Peyer's patch (tissue), 4 donors: ENCODE measurements at regions not wholly inside any gene's neighbourhood (a gene's known extent, or its start where the extent isn't known, plus 50 kb on each side); places are given as distances from the start of the nearest gene placed in this dataset.

Source experiments
- DNase-seq, 3 donors: peaks; one replicate each; pipeline ENCODE4 v3.0.0-alpha.2; 2017 to 2019
- H3K27ac ChIP-seq, 4 donors: fragments of 200-600 bp; sonication (generic); one replicate each; pipeline ENCODE4 v1.5.1; 2016 to 2019
- H3K27me3 ChIP-seq, 2 donors: fragments of 200-600 bp; sonication (generic); one replicate each; pipeline ENCODE4 v1.5.1; 2019
- H3K36me3 ChIP-seq, 3 donors: fragments of 200-600 bp; sonication (generic); one replicate each; pipeline ENCODE4 v1.5.1; 2016 to 2019
- H3K4me1 ChIP-seq, 4 donors: fragments of 200-600 bp; sonication (generic); one replicate each; pipeline ENCODE4 v1.5.1; 2016 to 2019
- H3K4me3 ChIP-seq, 4 donors: fragments of 200-600 bp; sonication (generic); 1 replicate in 3 of 4; 2 replicates in 1 of 4; pipeline ENCODE4 v1.5.1; 2016 to 2019; ENCODE audit warnings: mild to moderate bottlenecking in 1 of 4
- H3K9me3 ChIP-seq, 4 donors: fragments of 200-600 bp; sonication (generic); one replicate each; pipeline ENCODE4 v1.5.1; 2016 to 2019; ENCODE audit warnings: mild to moderate bottlenecking in 1 of 4
- POLR2A ChIP-seq, 2 donors: fragments of 450-650 bp; IDR thresholded peaks; one replicate each; pipeline ENCODE4 v1.5.1; 2017; ENCODE audit warnings: antibody characterized with exemption in 2 of 2, mild to moderate bottlenecking in 2 of 2, moderate library complexity in 2 of 2
- TF ChIP-seq, protein P1 (sequence below), 6 experiments: fragments of 450-650 bp in 4 of 6; fragments of 200-600 bp in 2 of 6; sonication (generic) in 1 of 6; IDR thresholded peaks; one replicate each; pipeline ENCODE4 v1.5.1; 2017 to 2019; ENCODE audit warnings: antibody characterized with exemption in 6 of 6, mild to moderate bottlenecking in 3 of 6, moderate library complexity in 1 of 6

DNA sequence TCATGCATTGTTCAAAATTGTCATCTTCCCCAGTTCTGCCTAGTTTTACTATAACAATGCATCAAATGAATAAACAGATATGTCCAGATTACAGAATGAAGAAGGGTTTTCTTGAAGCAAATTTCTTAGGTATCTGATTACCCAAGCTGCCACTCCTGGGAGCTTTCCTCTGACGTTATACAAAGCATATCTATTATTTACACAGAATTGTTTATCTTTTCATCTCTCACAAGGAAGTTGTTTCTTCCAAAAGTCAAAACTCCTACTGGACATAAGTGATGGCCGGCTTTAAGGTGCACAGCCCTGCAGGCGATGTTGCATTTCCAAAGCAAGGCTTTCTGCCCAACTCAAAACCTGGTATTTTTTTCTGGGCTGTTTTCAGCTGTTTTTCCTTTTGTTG lies 73.4 kb upstream of the ANKH start:
- H3K4me3 ChIP-seq = no peak overlapping the region
- no peaks in the 10 kb centered on the region for H3K4me1 ChIP-seq
- no peaks in the 10 kb centered on the region for H3K9me3 ChIP-seq
- no peak for DNase-seq
- TF ChIP-seq, protein P1, sequence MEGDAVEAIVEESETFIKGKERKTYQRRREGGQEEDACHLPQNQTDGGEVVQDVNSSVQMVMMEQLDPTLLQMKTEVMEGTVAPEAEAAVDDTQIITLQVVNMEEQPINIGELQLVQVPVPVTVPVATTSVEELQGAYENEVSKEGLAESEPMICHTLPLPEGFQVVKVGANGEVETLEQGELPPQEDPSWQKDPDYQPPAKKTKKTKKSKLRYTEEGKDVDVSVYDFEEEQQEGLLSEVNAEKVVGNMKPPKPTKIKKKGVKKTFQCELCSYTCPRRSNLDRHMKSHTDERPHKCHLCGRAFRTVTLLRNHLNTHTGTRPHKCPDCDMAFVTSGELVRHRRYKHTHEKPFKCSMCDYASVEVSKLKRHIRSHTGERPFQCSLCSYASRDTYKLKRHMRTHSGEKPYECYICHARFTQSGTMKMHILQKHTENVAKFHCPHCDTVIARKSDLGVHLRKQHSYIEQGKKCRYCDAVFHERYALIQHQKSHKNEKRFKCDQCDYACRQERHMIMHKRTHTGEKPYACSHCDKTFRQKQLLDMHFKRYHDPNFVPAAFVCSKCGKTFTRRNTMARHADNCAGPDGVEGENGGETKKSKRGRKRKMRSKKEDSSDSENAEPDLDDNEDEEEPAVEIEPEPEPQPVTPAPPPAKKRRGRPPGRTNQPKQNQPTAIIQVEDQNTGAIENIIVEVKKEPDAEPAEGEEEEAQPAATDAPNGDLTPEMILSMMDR (IDR thresholded peaks at IDR 0.05) = no peak
- no peak for TF ChIP-seq POLR2A (IDR thresholded peaks at IDR 0.05)
- H3K27me3 ChIP-seq = no peaks in the 10 kb centered on the region
- no peaks in the 10 kb centered on the region for H3K36me3 ChIP-seq
- no peak overlapping the region for H3K27ac ChIP-seq

DNA sequence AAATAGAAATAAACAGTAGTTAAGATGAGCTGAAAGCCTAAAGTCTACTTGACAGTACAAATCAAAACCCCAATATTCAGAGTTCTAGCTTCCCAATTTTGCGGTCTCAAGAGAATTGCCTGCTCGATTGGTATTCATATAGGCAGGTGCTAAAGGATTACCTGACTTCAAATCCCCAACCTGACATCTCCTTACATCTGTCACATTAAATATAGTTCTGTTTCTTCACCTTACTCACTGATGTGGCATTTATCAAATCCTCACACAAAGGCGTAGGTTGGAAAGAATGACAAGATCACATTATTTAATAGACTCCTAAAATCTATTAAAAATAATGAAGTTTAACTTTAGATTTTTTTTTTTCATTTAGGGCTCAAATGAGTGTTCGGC lies 72.8 kb upstream of the ANKH start:
- H3K27ac ChIP-seq = no peak overlapping the region
- H3K4me1 ChIP-seq = no peaks in the 10 kb centered on the region
- H3K36me3 ChIP-seq = no peaks in the 10 kb centered on the region
- DNase-seq = no peak
- no peak for TF ChIP-seq POLR2A (IDR thresholded peaks at IDR 0.05)
- TF ChIP-seq, protein P1 (IDR thresholded peaks at IDR 0.05) = no peak
- H3K9me3 ChIP-seq = no peaks in the 10 kb centered on the region
- H3K27me3 ChIP-seq = no peaks in the 10 kb centered on the region
- H3K4me3 ChIP-seq = no peak overlapping the region

DNA sequence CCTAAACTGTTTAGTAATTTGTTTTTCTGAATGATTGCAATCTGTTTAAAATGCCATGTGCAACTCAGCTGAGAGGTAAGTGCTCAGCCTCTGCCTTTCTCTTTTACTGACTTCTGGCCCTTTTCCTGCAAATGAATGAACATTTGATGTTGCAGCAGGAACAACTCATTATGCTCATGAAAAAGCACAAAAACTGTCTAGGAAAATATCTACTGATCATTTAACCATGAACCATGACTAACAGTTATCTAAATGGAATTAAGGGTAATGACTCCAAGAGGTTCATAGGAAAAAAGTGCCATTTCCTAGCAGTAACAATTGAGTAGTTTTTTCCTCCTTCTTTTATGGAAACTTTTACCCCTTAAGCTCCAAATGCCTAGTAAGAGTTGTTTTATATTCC lies 70.6 kb upstream of the ANKH start:
- Histone ChIP-seq H3K36me3 (no peaks in the 10 kb centered on the region), H3K27ac (no peak overlapping the region), H3K4me1 (peaks cover 0 to 3% (median 1%) of the 10 kb centered on the region in 4 donors), H3K9me3 (no peaks in the 10 kb centered on the region), H3K4me3 (no peak overlapping the region), H3K27me3 (no peaks in the 10 kb centered on the region)
- DNase-seq = no peak
- TF ChIP-seq POLR2A (IDR thresholded peaks at IDR 0.05) = no peak
- TF ChIP-seq, protein P1 (IDR thresholded peaks at IDR 0.05) = no peak

GRCh38 chr5:14937254-14937653 lies 65.7 kb upstream of the ANKH start:
- TF ChIP-seq, protein P1 (IDR thresholded peaks at IDR 0.05) = no peak
- no peak for TF ChIP-seq POLR2A (IDR thresholded peaks at IDR 0.05)
- no peak for DNase-seq
- H3K27ac ChIP-seq = no peak overlapping the region
- H3K27me3 ChIP-seq = no peaks in the 10 kb centered on the region
- peaks cover 0 to 9% (median 1%) of the 10 kb centered on the region in 4 donors for H3K4me1 ChIP-seq
- H3K9me3 ChIP-seq = no peaks in the 10 kb centered on the region
- no peaks in the 10 kb centered on the region for H3K36me3 ChIP-seq
- H3K4me3 ChIP-seq = no peak overlapping the region

GRCh38 chr5:14936588-14936987 lies 65.0 kb upstream of the ANKH start:
- Histone ChIP-seq H3K27me3 (no peaks in the 10 kb centered on the region), H3K4me3 (no peak overlapping the region), H3K4me1 (peaks cover 0 to 9% (median 1%) of the 10 kb centered on the region in 4 donors), H3K36me3 (no peaks in the 10 kb centered on the region), H3K9me3 (no peaks in the 10 kb centered on the region), H3K27ac (peak overlapping the region in 1 of 4 donors; percentile 22)
- TF ChIP-seq, protein P1 (IDR thresholded peaks at IDR 0.05) = no peak
- TF ChIP-seq POLR2A (IDR thresholded peaks at IDR 0.05) = no peak
- DNase-seq = no peak

GRCh38 chr5:14935341-14935740 lies 63.8 kb upstream of the ANKH start:
- Histone ChIP-seq H3K36me3 (no peaks in the 10 kb centered on the region), H3K27me3 (no peaks in the 10 kb centered on the region), H3K9me3 (no peaks in the 10 kb centered on the region), H3K4me1 (peaks cover 0 to 9% (median 1%) of the 10 kb centered on the region in 4 donors), H3K27ac (no peak overlapping the region), H3K4me3 (no peak overlapping the region)
- TF ChIP-seq, protein P1 (IDR thresholded peaks at IDR 0.05) = no peak
- TF ChIP-seq POLR2A (IDR thresholded peaks at IDR 0.05) = no peak
- no peak for DNase-seq
